HG03139 (cell line): ENCODE measurements at regions not wholly inside any gene's neighbourhood (a gene's known extent, or its start where the extent isn't known, plus 50 kb on each side); places are given as distances from the start of the nearest gene placed in this dataset.
A peak's percentile ranks its signal among the peaks of the same experiment; 100 is the strongest.
"Not testable (repeated sequence)": the region's sequence is repeated elsewhere in the genome, so short reads cannot be mapped to it uniquely, and the experiment has no call there.

Experiments
- ATAC-seq: cut with Tn5 transposase; IDR thresholded peaks from one replicate; pipeline ENCODE4 v1.9.1; 2021; ENCODE audit not compliant: unreplicated experiment

- ATAC-seq: peak; percentile 63
These were observed 167.2 kb downstream of the TBC1D2B start for GRCh38 chr15:77910030-77910911.

- ATAC-seq: no peak
These were observed 168.2 kb downstream of the TBC1D2B start for GRCh38 chr15:77909182-77909940.

- ATAC-seq: not testable (repeated sequence)
These were observed 168.8 kb downstream of the TBC1D2B start for GRCh38 chr15:77908752-77909111.

- peak; percentile 57 for ATAC-seq
These were observed 169.4 kb downstream of the TBC1D2B start for GRCh38 chr15:77907824-77908751.

GRCh38 chr15:77906062-77906990 is 171.2 kb downstream of the TBC1D2B start:
- not testable (repeated sequence) for ATAC-seq

- no peak for ATAC-seq
These were observed 172.1 kb downstream of the TBC1D2B start for GRCh38 chr15:77905301-77905920.

GRCh38 chr15:77904901-77905300 is 172.6 kb downstream of the TBC1D2B start:
- ATAC-seq: no peak

GRCh38 chr15:77904436-77904821 is 173.1 kb downstream of the TBC1D2B start:
- ATAC-seq: no peak

- not testable (repeated sequence) for ATAC-seq
These were observed 173.6 kb downstream of the TBC1D2B start for GRCh38 chr15:77903761-77904435.

- ATAC-seq: not testable (repeated sequence)
These were observed 174.4 kb downstream of the TBC1D2B start for GRCh38 chr15:77902921-77903760.

GRCh38 chr15:77901921-77902750 is 175.4 kb downstream of the TBC1D2B start:
- ATAC-seq: no peak

GRCh38 chr15:77901251-77901881 is 176.1 kb downstream of the TBC1D2B start:
- ATAC-seq: no peak

- ATAC-seq: not testable (repeated sequence)
These were observed 177.1 kb downstream of the TBC1D2B start for GRCh38 chr15:77900331-77900963.

GRCh38 chr15:77899776-77900175 is 177.7 kb downstream of the TBC1D2B start:
- not testable (repeated sequence) for ATAC-seq

- no peak for ATAC-seq
These were observed 178.4 kb downstream of the TBC1D2B start for GRCh38 chr15:77898811-77899730.
